ENCODE measurements at regions not wholly inside any gene's neighbourhood (a gene's known extent, or its start where the extent isn't known, plus 50 kb on each side); places are given as distances from the start of the nearest gene placed in this dataset.
A peak's percentile ranks its signal among the peaks of the same experiment; 100 is the strongest.

DNA sequence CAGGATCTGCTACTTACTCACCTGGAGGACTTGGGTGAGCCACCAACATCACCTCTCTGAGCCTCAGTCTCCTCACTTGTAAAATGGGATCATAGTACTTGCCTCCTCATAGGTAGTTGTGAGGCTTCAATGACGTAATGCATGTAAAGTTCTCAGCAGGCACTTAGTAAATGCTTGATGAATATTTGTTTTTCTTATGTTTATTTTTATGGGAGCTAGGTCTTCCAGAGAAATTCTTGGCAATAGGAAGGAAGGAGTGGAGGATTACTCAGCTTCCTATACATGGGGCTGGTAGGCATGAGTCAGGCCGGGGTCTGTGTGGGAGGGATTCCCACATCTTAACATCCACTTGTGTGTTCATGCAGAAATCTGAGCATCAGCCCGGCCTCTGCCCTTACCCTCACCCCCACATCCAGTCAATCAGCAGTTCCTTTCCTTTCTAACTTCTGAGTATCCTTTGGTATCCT, 95.4 kb upstream of the USP24 start:
- ATAC-seq (ENCODE audit: insufficient read depth, low FRiP score) (peak; percentile 77), DNase-seq (no peak)
- 42 to 73% methylated on average over 3 of the region's 3 CpGs for WGBS, 2 donors
- H3K9ac ChIP-seq (ENCODE audit: insufficient read depth in 1 of 2, low read length in 2 of 2), result no peak overlapping the region
- no peak for TF ChIP-seq CTCF (IDR thresholded peaks at IDR 0.05; ENCODE audit: control extremely low read depth, extremely low read depth)
- H3K36me3 ChIP-seq (ENCODE audit: control insufficient read depth in 4 of 4, insufficient read depth in 4 of 4, low read length in 4 of 4), result no peaks in the 10 kb centered on the region
- H3K27ac ChIP-seq (ENCODE audit: low read depth in 1 of 2, low read length in 1 of 2), result no peak overlapping the region
- H3K9me3 ChIP-seq (ENCODE audit: control insufficient read depth in 4 of 4, insufficient read depth in 3 of 4, low read length in 3 of 4), result no peaks in the 10 kb centered on the region
- H3K4me3 ChIP-seq, result no peak overlapping the region
- H3K27me3 ChIP-seq (ENCODE audit: control insufficient read depth in 3 of 3, insufficient read depth in 3 of 3, low read length in 2 of 3), result no peaks in the 10 kb centered on the region
- H3K4me1 ChIP-seq (ENCODE audit: control insufficient read depth in 5 of 5, insufficient read depth in 5 of 5, low read length in 5 of 5), result peaks cover 0 to 11% (median 4%) of the 10 kb centered on the region in 5 donors

- TF ChIP-seq CTCF (IDR thresholded peaks at IDR 0.05; ENCODE audit: control extremely low read depth, extremely low read depth), result no peak
- no peaks in the 10 kb centered on the region for H3K36me3 ChIP-seq (ENCODE audit: control insufficient read depth in 4 of 4, insufficient read depth in 4 of 4, low read length in 4 of 4)
- H3K9ac ChIP-seq (ENCODE audit: insufficient read depth in 1 of 2, low read length in 2 of 2), result no peak overlapping the region
- WGBS, 2 donors, result 84 to 85% methylated on average over 18 of the region's 18 CpGs
- ATAC-seq (ENCODE audit: insufficient read depth, low FRiP score) (no peak), DNase-seq (no peak)
- peaks cover 0 to 11% (median 4%) of the 10 kb centered on the region in 5 donors for H3K4me1 ChIP-seq (ENCODE audit: control insufficient read depth in 5 of 5, insufficient read depth in 5 of 5, low read length in 5 of 5)
- no peaks in the 10 kb centered on the region for H3K9me3 ChIP-seq (ENCODE audit: control insufficient read depth in 4 of 4, insufficient read depth in 3 of 4, low read length in 3 of 4)
- no peak overlapping the region for H3K27ac ChIP-seq (ENCODE audit: low read depth in 1 of 2, low read length in 1 of 2)
- no peak overlapping the region for H3K4me3 ChIP-seq
- H3K27me3 ChIP-seq (ENCODE audit: control insufficient read depth in 3 of 3, insufficient read depth in 3 of 3, low read length in 2 of 3), result no peaks in the 10 kb centered on the region
Measured at GRCh38 chr1:55309786-55310504, 94.8 kb upstream of the USP24 start.

GRCh38 chr1:55309053-55309452, 93.9 kb upstream of the USP24 start:
- Histone ChIP-seq H3K9me3 (ENCODE audit: control insufficient read depth in 4 of 4, insufficient read depth in 3 of 4, low read length in 3 of 4) (no peaks in the 10 kb centered on the region), H3K27me3 (ENCODE audit: control insufficient read depth in 3 of 3, insufficient read depth in 3 of 3, low read length in 2 of 3) (no peaks in the 10 kb centered on the region), H3K9ac (ENCODE audit: insufficient read depth in 1 of 2, low read length in 2 of 2) (no peak overlapping the region), H3K4me1 (ENCODE audit: control insufficient read depth in 5 of 5, insufficient read depth in 5 of 5, low read length in 5 of 5) (peaks cover 0 to 11% (median 4%) of the 10 kb centered on the region in 5 donors), H3K4me3 (no peak overlapping the region), H3K27ac (ENCODE audit: low read depth in 1 of 2, low read length in 1 of 2) (no peak overlapping the region), H3K36me3 (ENCODE audit: control insufficient read depth in 4 of 4, insufficient read depth in 4 of 4, low read length in 4 of 4) (no peaks in the 10 kb centered on the region)
- TF ChIP-seq CTCF (IDR thresholded peaks at IDR 0.05; ENCODE audit: control extremely low read depth, extremely low read depth), result no peak
- ATAC-seq (ENCODE audit: insufficient read depth, low FRiP score) (no peak), DNase-seq (no peak)
- WGBS, 2 donors, result 85 to 86% methylated on average over 2 of the region's 2 CpGs
